C1 segment of cervical spinal cord (tissue), 14 donors: ENCODE measurements at regions not wholly inside any gene's neighbourhood (a gene's known extent, or its start where the extent isn't known, plus 50 kb on each side); places are given as distances from the start of the nearest gene placed in this dataset.
"Not testable (repeated sequence)": the region's sequence is repeated elsewhere in the genome, so short reads cannot be mapped to it uniquely, and the experiment has no call there.

Source experiments
- DNase-seq, 14 donors: peaks; one replicate each; lab custom pipeline; 2025; lab: John Stamatoyannopoulos, UW

- DNase-seq = no peak
Measured at GRCh38 chrX:115402299-115402698, 112.8 kb downstream of the LUZP4 start.

- DNase-seq = no peak
Measured at GRCh38 chrX:115408771-115409400, 119.4 kb downstream of the LUZP4 start.

- no peak for DNase-seq
Measured at GRCh38 chrX:115409551-115409950, 120.0 kb downstream of the LUZP4 start.

- DNase-seq = no peak
Measured at GRCh38 chrX:115410731-115411428, 121.4 kb downstream of the LUZP4 start.

GRCh38 chrX:115413246-115413878 is 123.8 kb downstream of the LUZP4 start:
- DNase-seq = no peak

- no peak for DNase-seq
Measured at GRCh38 chrX:115419069-115419468, 129.6 kb downstream of the LUZP4 start.

GRCh38 chrX:115423086-115423485 is 133.6 kb downstream of the LUZP4 start:
- no peak for DNase-seq

GRCh38 chrX:115425359-115425758 is 135.6 kb upstream of the PLS3 start:
- no peak for DNase-seq

- DNase-seq = no peak
Measured at GRCh38 chrX:115427861-115428410, 133.0 kb upstream of the PLS3 start.

- not testable (repeated sequence) for DNase-seq
Measured at GRCh38 chrX:115434834-115435233, 126.1 kb upstream of the PLS3 start.

GRCh38 chrX:115437841-115438595 is 123.0 kb upstream of the PLS3 start:
- DNase-seq = no peak

- DNase-seq = no peak
Measured at GRCh38 chrX:115448146-115448545, 112.8 kb upstream of the PLS3 start.

- no peak for DNase-seq
Measured at GRCh38 chrX:115449742-115450141, 111.2 kb upstream of the PLS3 start.

GRCh38 chrX:115452251-115452650 is 108.7 kb upstream of the PLS3 start:
- no peak for DNase-seq

- no peak for DNase-seq
Measured at GRCh38 chrX:115459883-115460880, 100.8 kb upstream of the PLS3 start.

- no peak for DNase-seq
Measured at GRCh38 chrX:115462406-115462805, 98.6 kb upstream of the PLS3 start.

- no peak for DNase-seq
Measured at GRCh38 chrX:115467961-115468360, 93.0 kb upstream of the PLS3 start.

GRCh38 chrX:115472131-115472530 is 88.8 kb upstream of the PLS3 start:
- no peak for DNase-seq

GRCh38 chrX:115486510-115486909 is 74.5 kb upstream of the PLS3 start:
- no peak for DNase-seq

GRCh38 chrX:115487608-115488007 is 73.4 kb upstream of the PLS3 start:
- no peak for DNase-seq

GRCh38 chrX:115490814-115491213 is 70.2 kb upstream of the PLS3 start:
- no peak for DNase-seq
